HUDEP-2 (cell line): ENCODE measurements at regions not wholly inside any gene's neighbourhood (a gene's known extent, or its start where the extent isn't known, plus 50 kb on each side); places are given as distances from the start of the nearest gene placed in this dataset.

ENCODE experiments used
- DNase-seq, 76 experiments: peaks; one replicate each; lab custom pipeline; 2025; ENCODE audit not compliant: unreplicated experiment in 76 of 76; lab: John Stamatoyannopoulos, UW

DNA sequence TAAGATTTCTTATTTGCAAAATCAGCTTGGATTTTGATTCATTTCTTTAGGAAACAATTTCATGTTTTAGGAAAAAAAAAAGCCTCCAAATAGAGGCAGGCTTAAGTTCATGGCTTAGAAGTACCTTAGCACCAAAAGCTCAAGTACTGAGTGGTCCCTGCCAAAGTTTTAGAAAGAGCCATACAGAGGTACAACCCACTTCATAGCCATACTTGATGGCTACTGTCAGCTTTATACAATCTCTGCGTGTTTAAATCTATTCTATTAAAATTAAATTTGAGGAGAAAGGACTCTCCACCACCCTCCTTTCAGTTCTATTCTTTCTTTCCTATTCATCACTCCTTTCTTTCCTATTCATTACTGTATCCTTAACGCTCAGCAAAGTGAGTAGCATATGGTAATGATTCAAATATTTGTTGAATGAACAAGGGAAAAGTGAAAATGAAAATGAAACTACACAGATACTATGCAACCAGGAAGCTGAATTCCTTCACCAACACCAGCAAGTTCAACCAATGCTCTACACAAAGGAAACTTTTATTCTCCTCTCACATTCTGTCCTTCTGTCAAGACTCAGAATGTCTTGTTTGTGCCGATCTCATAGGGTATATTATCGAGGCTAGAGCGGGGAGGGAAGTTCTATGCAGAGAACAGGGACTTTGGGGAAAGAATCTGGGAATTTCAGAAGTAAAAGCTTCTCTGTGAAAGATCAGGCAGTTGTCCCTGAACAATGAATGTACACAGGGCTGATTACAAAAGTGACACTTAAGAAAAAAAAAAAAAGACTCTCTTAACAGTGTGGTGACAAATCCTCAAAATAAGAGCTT, 138.6 kb upstream of the SPEF2 start:
- no peak for DNase-seq

- DNase-seq = no peak
Observed at GRCh38 chr5:35477911-35478310, 139.8 kb upstream of the SPEF2 start.

GRCh38 chr5:35477321-35477720, 140.3 kb upstream of the SPEF2 start:
- no peak for DNase-seq

- no peak for DNase-seq
Observed at GRCh38 chr5:35476797-35477196, 140.9 kb upstream of the SPEF2 start.

DNA sequence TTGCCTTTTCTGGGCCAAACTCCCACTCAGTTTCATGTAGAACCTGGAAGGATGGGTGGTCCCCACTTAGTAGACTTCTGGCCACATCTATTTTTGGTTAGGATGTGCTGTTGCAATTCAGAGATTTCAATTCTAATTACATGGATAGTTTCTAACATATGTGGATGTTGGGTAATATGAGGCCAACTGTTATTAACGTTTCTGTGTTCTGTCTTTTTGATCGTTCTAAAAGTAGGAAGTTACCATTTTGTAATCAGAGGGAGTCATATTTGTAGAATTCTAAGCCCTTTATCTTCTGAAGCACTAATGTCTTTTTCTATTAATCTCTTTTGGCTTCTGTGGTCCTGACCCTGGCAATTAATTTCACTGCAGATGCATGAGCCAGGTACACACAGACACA, 141.6 kb upstream of the SPEF2 start:
- DNase-seq = no peak

DNA sequence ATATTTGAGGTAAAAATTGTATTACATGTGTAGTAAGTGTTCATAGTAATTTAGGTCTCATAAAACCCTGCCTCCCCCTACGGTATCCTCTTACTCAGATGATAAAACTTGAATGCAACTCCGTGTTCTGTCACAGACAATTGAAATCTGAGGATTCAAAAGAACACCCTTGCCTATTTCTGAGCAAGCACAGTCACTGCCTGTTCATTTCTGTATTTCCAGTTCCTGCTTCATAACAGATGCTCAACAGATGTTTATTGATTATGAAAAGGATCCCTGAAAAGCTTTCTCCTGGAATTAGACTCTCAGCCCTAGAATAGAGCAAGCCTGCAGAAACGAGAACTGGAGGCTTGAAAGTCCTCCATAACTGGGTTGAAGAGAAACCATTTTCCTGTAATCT, 144.1 kb upstream of the SPEF2 start:
- no peak for DNase-seq

DNA sequence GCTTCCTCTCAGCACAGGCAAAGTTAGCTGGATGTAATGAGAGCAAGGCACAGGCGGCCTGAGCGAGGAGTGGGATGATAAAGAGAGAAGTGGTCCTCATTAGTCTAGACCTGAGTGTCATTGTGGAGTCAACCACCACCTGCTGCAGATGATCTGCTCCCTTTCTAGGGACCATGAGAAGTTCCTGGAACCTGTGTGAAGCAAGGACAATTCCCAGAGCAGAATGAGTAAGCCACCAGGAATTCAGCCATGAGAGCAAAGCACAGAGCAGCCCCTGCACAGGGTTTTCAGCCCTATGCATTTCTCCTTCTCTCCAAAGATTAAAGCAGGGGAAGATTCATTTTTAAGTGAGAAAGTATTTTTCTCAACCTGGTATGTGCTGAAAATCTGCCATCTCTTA, 146.8 kb upstream of the SPEF2 start:
- DNase-seq = no peak

DNA sequence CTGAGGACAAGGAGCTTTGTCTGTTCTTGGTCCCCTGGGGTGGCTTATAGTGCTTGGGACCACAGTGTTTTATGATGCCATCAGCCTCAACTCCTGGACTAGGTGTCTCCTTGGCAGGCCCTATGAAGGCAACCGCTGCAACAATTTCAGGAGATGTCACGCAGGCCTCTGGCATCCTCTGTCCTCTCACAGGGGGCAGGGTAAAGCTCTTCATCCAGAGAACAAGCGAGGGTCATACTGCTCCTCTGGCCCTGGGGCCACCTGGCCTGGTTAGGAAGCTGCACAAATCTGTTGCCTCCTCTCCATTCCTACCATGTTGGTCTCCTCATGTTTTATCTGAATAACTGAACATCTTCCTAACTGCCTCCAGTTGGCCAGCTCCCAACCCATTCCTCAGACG, 148.9 kb upstream of the SPEF2 start:
- DNase-seq = no peak

GRCh38 chr5:35466746-35467145, 150.9 kb upstream of the SPEF2 start:
- DNase-seq = no peak

DNA sequence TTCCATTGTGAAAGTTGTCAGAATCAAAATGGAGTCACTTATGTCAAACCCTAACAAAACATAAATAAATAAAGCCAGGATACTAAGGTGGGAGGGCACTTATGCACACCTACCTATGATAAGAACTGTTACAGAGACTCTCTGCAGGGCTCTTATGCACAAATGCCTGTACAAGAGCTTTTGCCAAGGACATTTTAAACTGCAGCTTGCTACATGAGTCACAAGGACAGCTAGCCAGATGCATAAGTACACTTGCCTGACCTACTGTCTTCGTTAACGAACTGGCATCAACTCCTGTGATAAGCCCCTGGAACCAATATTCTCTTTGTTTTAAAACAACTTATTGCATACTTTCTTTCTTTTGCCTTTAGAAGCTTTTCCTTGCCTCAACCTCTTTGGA, 152.9 kb upstream of the SPEF2 start:
- no peak for DNase-seq

GRCh38 chr5:35461530-35461929, 156.1 kb upstream of the SPEF2 start:
- no peak for DNase-seq

DNA sequence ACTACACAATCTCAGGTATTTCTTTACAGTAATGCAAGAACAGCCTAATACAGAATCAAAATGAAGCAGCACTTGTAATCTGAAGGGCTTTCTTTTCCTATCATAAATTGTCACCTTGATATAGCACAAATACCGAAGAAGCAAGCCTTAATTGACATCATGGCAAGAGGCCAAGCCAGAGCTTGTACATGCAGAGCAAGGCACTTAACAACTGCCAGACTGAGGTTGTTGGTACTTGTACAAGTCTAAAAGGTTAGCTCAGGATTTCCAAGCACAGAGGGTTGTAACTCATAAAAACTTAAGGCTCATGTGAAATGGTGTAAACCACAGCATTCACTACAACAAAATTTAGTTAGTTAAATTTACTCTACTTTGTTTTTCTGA, 158.8 kb upstream of the SPEF2 start:
- no peak for DNase-seq

GRCh38 chr5:35457912-35458823, 159.5 kb upstream of the SPEF2 start:
- DNase-seq = no peak

DNA sequence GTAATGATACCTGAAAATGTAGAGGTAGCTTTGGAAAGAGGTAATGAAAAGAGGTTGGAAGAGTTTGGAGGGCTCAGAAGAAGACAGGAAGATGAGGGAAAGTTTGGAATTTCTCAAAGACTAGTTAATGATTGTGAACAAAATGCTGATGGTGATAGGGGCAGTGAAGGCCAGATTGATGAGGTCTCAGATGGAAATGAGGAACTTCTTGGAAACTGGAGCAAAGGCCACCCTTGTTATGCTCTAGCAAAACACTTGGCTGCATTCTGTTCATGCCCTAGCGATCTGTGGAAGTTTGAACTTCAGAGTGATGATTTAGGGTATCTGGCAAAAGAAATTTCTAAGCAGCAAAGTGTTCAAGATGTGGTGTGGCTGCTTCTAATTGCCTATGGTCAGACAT, 161.2 kb upstream of the SPEF2 start:
- DNase-seq = no peak

GRCh38 chr5:35454011-35454525, 163.6 kb upstream of the SPEF2 start:
- no peak for DNase-seq

DNA sequence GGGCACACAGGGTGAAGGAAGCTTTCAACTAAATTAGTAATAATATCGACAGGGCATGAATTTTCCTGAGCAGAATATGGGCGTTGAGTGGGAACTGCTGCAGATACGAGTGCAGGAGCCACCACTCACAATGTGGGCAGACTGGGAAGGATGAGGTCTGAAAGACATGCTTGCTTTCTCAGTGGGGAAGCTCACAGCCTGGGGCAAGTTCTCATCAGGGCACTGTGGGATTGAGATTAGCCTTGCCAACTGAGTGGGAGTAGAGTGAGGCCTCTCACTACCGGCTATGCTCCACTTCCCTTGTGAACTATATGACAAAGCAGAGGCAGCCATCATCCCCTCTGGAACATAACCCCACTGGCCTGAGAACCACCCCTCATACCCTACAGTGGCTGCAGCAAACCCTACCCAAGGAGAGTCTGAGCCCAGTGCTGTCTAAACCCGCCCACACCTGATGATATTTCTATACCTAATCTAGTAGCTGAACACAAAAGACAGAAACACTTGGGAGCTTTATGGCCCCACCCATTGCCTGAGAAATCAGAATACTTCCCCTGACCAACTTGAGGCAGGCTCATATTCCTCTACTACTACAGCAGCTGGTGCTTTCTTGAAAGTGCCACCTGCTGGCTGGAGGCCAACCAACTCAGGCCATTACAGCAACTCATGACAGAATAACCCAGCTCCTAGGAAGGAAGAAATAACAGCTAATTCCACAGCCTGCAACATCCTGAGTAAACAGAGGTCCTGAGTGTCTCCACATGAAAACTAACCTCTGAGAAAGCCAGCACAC, 173.7 kb upstream of the SPEF2 start:
- DNase-seq = no peak

DNA sequence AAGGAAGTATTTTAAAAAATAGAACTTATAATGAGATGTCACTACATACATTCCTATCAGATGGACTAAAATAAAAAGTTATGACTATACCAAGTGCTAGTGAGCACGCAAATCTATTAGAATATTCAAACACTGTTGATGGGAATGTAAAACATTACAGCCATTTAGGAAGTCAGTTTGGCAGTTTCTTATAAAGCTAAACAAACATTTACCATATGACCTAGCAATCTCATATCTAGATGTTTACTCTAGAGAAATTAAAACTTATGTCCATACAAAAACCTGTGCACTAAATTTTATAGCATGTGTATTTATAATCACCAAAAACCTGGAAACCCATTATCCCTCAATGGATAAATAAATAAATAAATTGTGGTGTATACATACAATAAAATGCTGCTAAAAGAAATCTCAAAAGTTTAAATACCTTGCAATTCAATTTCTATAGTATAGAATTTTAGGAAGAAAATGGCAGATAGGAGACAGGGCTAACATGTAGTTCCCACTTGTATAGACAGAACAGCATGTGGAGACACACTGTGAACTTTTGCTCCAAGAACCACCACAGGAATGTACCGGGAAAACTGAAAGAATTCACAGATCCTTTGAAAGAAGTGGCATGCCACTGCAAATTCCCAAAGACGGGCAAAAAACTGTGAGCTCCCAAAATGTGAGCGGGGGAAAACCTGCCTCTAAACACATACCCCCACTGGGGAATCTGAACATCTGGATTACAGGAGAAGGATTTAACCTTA, 174.6 kb upstream of the SPEF2 start:
- DNase-seq = no peak

DNA sequence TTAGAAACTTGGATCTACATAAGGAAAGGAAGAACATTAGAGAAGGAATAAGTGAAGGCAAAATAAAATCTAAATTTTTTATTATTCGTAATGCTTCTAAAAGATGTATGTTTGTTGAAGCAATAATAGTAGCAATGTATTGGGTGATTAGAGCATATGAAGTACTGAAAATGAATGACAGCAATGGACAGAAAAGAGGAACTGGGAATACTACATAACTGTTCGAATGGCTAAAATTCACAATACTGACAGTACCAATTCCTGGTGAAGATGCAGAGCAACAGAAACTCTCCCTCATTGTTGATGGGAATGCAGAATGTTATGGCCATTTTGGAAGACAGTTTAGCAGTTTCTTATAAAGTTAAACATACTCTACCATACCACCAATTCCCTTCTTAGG, 177.3 kb upstream of the SPEF2 start:
- no peak for DNase-seq

DNA sequence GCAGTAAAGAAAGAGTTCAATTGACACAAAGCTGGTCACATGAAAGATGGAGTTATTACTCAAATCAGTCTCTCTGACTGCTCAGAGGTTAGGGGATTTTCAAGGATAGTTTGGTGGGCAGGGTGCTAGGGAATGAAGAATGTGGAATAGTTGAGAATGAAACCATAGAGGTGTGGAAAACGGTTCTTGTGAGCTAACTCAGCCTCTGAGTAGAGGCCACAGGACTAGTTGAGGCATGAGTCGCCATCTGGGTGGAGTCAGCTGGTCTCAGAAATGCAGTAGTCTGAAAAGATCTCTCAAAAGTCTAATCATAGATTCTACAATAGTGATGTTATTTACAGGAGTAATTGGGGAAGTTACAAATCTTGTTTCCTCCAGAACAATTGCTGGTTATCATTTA, 178.9 kb upstream of the SPEF2 start:
- no peak for DNase-seq

DNA sequence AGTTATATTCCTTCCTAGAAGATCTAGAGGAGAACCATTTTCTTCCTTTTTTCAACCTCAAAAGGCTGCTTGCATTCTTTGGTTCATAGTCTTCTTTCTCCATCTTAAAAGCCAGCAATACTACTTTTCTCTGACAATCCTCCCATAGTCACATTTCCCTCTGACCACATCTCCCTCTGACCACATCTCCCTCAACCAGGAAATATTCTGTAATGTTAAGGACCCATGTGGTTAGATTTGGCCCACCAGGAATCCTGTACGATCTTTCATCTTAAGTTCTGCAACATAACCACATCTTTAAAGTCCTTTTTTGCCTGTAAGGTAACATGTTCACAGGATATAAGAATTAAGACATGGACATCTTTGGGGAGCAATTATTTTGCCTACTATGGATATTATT, 179.4 kb upstream of the SPEF2 start:
- no peak for DNase-seq
